ENCODE measurements at regions not wholly inside any gene's neighbourhood (a gene's known extent, or its start where the extent isn't known, plus 50 kb on each side); places are given as distances from the start of the nearest gene placed in this dataset.
A peak's percentile ranks its signal among the peaks of the same experiment; 100 is the strongest.

DNA sequence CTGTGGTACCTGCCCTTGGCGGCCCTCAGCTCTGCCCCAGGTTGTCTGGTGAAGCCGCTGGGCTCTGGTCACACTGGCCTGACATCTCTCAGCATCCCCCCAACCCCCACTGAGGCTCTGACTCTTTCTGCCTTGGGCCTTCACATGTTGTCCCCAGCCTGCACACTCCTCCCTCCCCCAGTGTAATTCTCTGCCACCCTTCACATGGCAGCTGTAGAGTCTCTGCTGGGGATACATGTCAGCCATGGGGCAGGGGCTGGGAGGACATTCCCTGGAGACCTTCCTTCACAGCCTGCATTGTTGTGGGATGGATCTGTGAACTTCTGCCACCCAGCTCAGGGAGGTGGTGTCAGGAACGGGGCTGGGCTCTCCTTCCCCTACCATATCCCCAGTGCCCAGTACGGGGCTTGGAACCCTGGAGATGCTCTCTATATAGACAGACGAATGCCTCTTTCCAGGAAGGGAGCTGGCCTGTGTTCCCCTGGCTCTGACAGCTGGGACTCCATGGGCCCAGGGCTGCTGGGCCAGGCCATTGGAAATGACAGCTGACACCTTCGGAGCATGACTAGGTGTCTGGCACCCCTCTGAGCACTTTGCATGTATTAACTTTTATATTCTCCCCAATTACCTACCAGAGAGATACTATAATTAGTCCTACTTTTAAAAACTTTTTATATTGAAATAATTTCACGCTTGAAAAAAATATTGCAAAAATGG lies 151.5 kb downstream of the INHBB start:
- Histone ChIP-seq H3K4me3 (no peak overlapping the region), H3K27ac (no peak overlapping the region), H3K9me3 (no peaks in the 10 kb centered on the region), H3K27me3 (no peaks in the 10 kb centered on the region), H3K36me3 (no peaks in the 10 kb centered on the region), H3K4me1 (peaks cover 0 to 5% (median 1%) of the 10 kb centered on the region in 4 donors)
- TF ChIP-seq, protein P1, sequence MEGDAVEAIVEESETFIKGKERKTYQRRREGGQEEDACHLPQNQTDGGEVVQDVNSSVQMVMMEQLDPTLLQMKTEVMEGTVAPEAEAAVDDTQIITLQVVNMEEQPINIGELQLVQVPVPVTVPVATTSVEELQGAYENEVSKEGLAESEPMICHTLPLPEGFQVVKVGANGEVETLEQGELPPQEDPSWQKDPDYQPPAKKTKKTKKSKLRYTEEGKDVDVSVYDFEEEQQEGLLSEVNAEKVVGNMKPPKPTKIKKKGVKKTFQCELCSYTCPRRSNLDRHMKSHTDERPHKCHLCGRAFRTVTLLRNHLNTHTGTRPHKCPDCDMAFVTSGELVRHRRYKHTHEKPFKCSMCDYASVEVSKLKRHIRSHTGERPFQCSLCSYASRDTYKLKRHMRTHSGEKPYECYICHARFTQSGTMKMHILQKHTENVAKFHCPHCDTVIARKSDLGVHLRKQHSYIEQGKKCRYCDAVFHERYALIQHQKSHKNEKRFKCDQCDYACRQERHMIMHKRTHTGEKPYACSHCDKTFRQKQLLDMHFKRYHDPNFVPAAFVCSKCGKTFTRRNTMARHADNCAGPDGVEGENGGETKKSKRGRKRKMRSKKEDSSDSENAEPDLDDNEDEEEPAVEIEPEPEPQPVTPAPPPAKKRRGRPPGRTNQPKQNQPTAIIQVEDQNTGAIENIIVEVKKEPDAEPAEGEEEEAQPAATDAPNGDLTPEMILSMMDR (IDR thresholded peaks at IDR 0.05), result no peak
- TF ChIP-seq POLR2A (IDR thresholded peaks at IDR 0.05), result no peak
- intact Hi-C loops (cut with DNase I), result no loop called here
- no peak for DNase-seq
- ATAC-seq, result no peak
- WGBS (ENCODE audit: insufficient coverage, low coverage, low lambda C conversion rate, missing lambda C conversion rate), result 90% methylated on average over 2 of the region's 7 CpGs

GRCh38 chr2:120498121-120498520 lies 152.2 kb downstream of the INHBB start:
- WGBS (ENCODE audit: insufficient coverage, low coverage, low lambda C conversion rate, missing lambda C conversion rate), result 74% methylated on average over 3 of the region's 3 CpGs
- no peak for DNase-seq
- H3K4me3 ChIP-seq, result no peak overlapping the region

GRCh38 chr2:120498576-120499394 lies 152.8 kb downstream of the INHBB start:
- Histone ChIP-seq H3K36me3 (no peaks in the 10 kb centered on the region), H3K4me1 (peaks cover 0 to 11% (median 3%) of the 10 kb centered on the region in 4 donors), H3K9me3 (no peaks in the 10 kb centered on the region), H3K27me3 (no peaks in the 10 kb centered on the region), H3K4me3 (no peak overlapping the region), H3K27ac (no peak overlapping the region)
- TF ChIP-seq, protein P1 (IDR thresholded peaks at IDR 0.05), result no peak
- TF ChIP-seq POLR2A (IDR thresholded peaks at IDR 0.05), result no peak
- ATAC-seq (no peak), DNase-seq (no peak)
- intact Hi-C loops (cut with DNase I), result no loop called here
- WGBS (ENCODE audit: insufficient coverage, low coverage, low lambda C conversion rate, missing lambda C conversion rate), result 67% methylated on average over 3 of the region's 13 CpGs

More at GRCh38 chr2:120498121-120498520, 152.2 kb downstream of the INHBB start:
- Histone ChIP-seq H3K27me3 (no peaks in the 10 kb centered on the region), H3K36me3 (no peaks in the 10 kb centered on the region), H3K9me3 (no peaks in the 10 kb centered on the region), H3K4me1 (peaks cover 0 to 6% (median 2%) of the 10 kb centered on the region in 4 donors), H3K27ac (no peak overlapping the region)
- no peak for ATAC-seq
- TF ChIP-seq POLR2A (IDR thresholded peaks at IDR 0.05), result no peak
- TF ChIP-seq, protein P1 (IDR thresholded peaks at IDR 0.05), result no peak
- intact Hi-C loops (cut with DNase I), result no loop called here

GRCh38 chr2:120499784-120500495 lies 154.0 kb downstream of the INHBB start:
- 44% methylated on average over 9 of the region's 13 CpGs for WGBS (ENCODE audit: insufficient coverage, low coverage, low lambda C conversion rate, missing lambda C conversion rate)
- intact Hi-C loops (cut with DNase I), result loop anchor here in 1 of 2 donors (10.0 kb wide), 1 partner anchor 155 kb away; the partner anchor contains the start of gene INHBB
- no peaks in the 10 kb centered on the region for H3K36me3 ChIP-seq
- no peak overlapping the region for H3K27ac ChIP-seq
- DNase-seq (peak; percentile 23 to 67 (median 61)), ATAC-seq (peak; percentile 3 to 36 (median 16))
- H3K4me1 ChIP-seq, result peaks cover 0 to 20% (median 7%) of the 10 kb centered on the region in 4 donors
- H3K4me3 ChIP-seq, result no peak overlapping the region
- no peaks in the 10 kb centered on the region for H3K27me3 ChIP-seq
- TF ChIP-seq, protein P1 (IDR thresholded peaks at IDR 0.05), result no peak
- peak; percentile 18 for TF ChIP-seq POLR2A (IDR thresholded peaks at IDR 0.05)
- no peaks in the 10 kb centered on the region for H3K9me3 ChIP-seq
